Testis (tissue), 2 donors: ENCODE measurements at regions not wholly inside any gene's neighbourhood (a gene's known extent, or its start where the extent isn't known, plus 50 kb on each side); places are given as distances from the start of the nearest gene placed in this dataset.

ENCODE experiments used
- CTCF ChIP-seq, 3 experiments: fragments of 450-650 bp in 2 of 3; fragments of 200-600 bp in 1 of 3; sonication (generic) in 1 of 3; IDR thresholded peaks; one replicate each; pipeline ENCODE4 v1.5.1; 2016 to 2019; ENCODE audit warnings: antibody characterized with exemption in 3 of 3, mild to moderate bottlenecking in 2 of 3, moderate library complexity in 1 of 3
- POLR2A ChIP-seq: fragments of 450-650 bp; IDR thresholded peaks from one replicate; pipeline ENCODE4 v1.6.1; 2017; ENCODE audit warnings: antibody characterized with exemption, mild to moderate bottlenecking, moderate library complexity

- TF ChIP-seq CTCF (IDR thresholded peaks at IDR 0.05): no peak
- no peak for TF ChIP-seq POLR2A
These were observed 173.1 kb downstream of the HSD17B3 start for GRCh38 chr9:96128880-96129279.
